Endothelial cell (in vitro differentiated cells): ENCODE measurements at regions not wholly inside any gene's neighbourhood (a gene's known extent, or its start where the extent isn't known, plus 50 kb on each side); places are given as distances from the start of the nearest gene placed in this dataset.

Experiments
- DNase-seq: peaks from one replicate; pipeline ENCODE4 v3.0.0; 2021; ENCODE audit warnings: low spot score
- H3K27ac Mint-ChIP-seq: one replicate; pipeline ENCODE4 v1.8.0; 2021; ENCODE audit warnings: mixed read lengths, inconsistent platforms; ENCODE audit not compliant: unreplicated experiment
- H3K27me3 Mint-ChIP-seq: one replicate; pipeline ENCODE4 v1.8.0; 2021; ENCODE audit warnings: mild to moderate bottlenecking, moderate library complexity, mixed read lengths, inconsistent platforms; ENCODE audit not compliant: unreplicated experiment
- H3K36me3 Mint-ChIP-seq: one replicate; pipeline ENCODE4 v1.8.0; 2021; ENCODE audit warnings: mild to moderate bottlenecking, low read depth, mixed read lengths, inconsistent platforms; ENCODE audit not compliant: unreplicated experiment
- H3K4me1 Mint-ChIP-seq: one replicate; pipeline ENCODE4 v1.8.0; 2021; ENCODE audit warnings: mild to moderate bottlenecking, mixed read lengths, inconsistent platforms; ENCODE audit not compliant: unreplicated experiment
- H3K4me3 Mint-ChIP-seq: one replicate; pipeline ENCODE4 v1.8.0; 2021; ENCODE audit warnings: mild to moderate bottlenecking, mixed read lengths, inconsistent platforms; ENCODE audit not compliant: unreplicated experiment
- H3K9me3 Mint-ChIP-seq: one replicate; pipeline ENCODE4 v1.8.0; 2021; ENCODE audit warnings: mixed read lengths, inconsistent platforms; ENCODE audit not compliant: unreplicated experiment
- TF ChIP-seq, protein P1 (sequence below): fragments of 200-600 bp; sonication (generic); IDR thresholded peaks from one replicate; pipeline ENCODE4 v1.5.0; 2021; ENCODE audit warnings: antibody characterized with exemption; ENCODE audit not compliant: unreplicated experiment

DNA sequence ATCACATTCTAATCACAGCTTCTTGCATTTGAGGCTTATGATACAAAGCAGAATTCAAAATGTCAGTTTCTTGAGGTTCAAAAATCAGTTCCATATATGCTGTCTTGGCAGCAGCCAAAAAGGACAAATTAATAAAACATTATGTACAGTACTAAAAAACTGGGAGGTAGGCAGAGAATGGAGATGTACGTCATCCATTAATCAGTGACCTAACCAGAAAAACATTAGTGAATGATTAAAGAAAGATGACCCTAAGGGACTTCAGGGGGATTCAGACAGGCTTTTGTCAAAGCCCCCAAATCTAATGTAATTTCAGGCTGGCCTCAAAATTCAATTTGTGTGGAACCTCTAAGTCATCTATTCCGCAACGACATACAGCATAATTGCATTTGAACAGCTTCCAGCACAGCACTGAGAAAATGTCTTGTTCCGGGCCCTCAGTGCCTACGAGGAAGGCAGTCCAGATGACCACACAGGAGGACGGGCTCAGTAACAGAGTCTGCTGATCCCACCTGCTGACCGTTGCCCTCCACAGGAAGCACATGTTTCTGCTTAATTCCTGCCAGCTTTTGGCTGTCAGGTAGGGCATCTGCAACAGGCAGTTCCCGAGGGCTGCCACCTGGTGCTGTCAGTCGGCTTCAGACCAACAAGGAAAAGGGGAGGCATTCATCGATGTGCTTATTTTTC, 83.8 kb upstream of the HHIP start:
- Mint-ChIP-seq H3K4me1 (no peaks in the 10 kb centered on the region), H3K4me3 (no peak overlapping the region), H3K36me3 (no peaks in the 10 kb centered on the region), H3K9me3 (no peaks in the 10 kb centered on the region), H3K27me3 (no peaks in the 10 kb centered on the region), H3K27ac (no peak overlapping the region)
- DNase-seq: peak; percentile 26
- TF ChIP-seq, protein P1, sequence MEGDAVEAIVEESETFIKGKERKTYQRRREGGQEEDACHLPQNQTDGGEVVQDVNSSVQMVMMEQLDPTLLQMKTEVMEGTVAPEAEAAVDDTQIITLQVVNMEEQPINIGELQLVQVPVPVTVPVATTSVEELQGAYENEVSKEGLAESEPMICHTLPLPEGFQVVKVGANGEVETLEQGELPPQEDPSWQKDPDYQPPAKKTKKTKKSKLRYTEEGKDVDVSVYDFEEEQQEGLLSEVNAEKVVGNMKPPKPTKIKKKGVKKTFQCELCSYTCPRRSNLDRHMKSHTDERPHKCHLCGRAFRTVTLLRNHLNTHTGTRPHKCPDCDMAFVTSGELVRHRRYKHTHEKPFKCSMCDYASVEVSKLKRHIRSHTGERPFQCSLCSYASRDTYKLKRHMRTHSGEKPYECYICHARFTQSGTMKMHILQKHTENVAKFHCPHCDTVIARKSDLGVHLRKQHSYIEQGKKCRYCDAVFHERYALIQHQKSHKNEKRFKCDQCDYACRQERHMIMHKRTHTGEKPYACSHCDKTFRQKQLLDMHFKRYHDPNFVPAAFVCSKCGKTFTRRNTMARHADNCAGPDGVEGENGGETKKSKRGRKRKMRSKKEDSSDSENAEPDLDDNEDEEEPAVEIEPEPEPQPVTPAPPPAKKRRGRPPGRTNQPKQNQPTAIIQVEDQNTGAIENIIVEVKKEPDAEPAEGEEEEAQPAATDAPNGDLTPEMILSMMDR: no peak

GRCh38 chr4:144564358-144564757, 81.6 kb upstream of the HHIP start:
- peaks cover 1% of the 10 kb centered on the region for H3K27me3 Mint-ChIP-seq
- DNase-seq: no peak
- H3K4me1 Mint-ChIP-seq: no peaks in the 10 kb centered on the region
- H3K4me3 Mint-ChIP-seq: no peak overlapping the region
- H3K36me3 Mint-ChIP-seq: no peaks in the 10 kb centered on the region
- TF ChIP-seq, protein P1: no peak
- no peak overlapping the region for H3K27ac Mint-ChIP-seq
- H3K9me3 Mint-ChIP-seq: no peaks in the 10 kb centered on the region

DNA sequence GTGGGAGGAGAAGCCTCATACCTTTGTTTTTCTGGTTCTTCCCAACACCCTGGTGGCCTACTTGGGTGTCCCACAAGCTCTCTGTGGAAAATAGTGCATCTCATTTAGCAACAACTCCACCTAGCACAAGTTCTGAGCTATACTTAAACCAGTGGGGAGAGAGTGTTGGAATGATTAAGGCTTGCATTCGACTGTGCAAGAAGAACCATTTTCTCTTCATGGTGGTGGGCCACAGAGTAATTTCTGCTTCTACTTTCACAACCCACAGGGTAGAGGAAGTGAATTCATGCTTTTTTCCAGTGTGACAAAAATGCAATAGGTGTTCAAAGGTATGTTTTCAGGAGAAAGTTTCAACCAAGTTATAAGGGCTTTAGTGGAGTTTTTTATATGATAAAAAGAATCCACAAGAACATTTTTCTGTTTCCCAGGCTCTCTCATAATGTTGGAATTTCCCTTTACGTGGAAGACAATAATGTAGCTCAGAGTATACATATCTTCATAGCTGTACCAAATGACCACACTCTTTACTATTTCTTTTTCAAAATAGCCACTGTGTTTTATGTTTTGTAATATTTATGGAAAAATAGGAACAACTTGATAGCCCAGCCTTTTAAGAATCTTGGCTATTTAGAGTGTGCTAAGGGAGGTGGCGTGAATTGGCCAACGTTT, 80.3 kb upstream of the HHIP start:
- Mint-ChIP-seq H3K4me3 (no peak overlapping the region), H3K27me3 (peaks cover 1% of the 10 kb centered on the region), H3K9me3 (no peaks in the 10 kb centered on the region), H3K36me3 (no peaks in the 10 kb centered on the region), H3K27ac (no peak overlapping the region), H3K4me1 (no peaks in the 10 kb centered on the region)
- DNase-seq: no peak
- TF ChIP-seq, protein P1: no peak

DNA sequence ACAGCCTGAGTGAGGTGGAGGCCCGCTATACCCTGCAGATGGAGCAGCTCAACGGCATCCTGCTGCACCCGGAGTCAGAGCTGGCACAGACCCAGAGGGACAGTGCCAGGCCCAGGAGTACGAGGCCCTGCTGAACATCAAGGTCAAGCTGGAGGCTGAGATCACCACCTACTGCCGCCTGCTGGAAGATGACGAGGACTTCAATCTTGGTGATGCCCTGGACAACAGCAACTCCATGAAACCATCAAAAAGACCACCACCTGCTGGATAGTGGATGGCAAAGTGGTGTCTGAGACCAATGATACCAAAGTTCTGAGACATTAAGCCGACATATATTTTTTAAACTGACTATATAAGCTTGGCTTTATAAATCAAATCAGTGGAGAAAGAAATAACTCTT, 73.3 kb upstream of the HHIP start:
- Mint-ChIP-seq H3K36me3 (no peaks in the 10 kb centered on the region), H3K4me1 (no peaks in the 10 kb centered on the region), H3K9me3 (no peaks in the 10 kb centered on the region), H3K27ac (no peak overlapping the region), H3K4me3 (no peak overlapping the region), H3K27me3 (peaks cover 1% of the 10 kb centered on the region)
- peak; percentile 10 for DNase-seq
- TF ChIP-seq, protein P1: peak; percentile 44

DNA sequence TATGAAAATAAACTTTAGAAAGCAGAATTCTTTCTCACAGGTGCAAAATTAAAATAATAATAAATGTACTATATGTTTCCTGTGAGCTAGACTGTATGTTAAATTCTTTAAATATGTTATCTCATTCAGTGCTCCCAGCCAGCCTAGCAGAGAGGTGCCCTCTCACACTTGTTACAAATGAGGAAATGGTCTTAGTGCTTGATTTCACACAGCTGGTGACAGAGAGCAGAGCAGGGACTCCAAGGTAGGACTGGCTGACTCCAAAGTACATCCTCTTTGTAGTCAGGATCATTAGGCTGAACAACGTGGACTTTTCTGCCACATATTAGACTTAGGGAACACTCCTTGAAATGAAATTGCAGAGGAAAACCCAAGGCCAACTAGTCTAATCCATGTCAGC, 72.0 kb upstream of the HHIP start:
- no peaks in the 10 kb centered on the region for H3K36me3 Mint-ChIP-seq
- no peaks in the 10 kb centered on the region for H3K4me1 Mint-ChIP-seq
- TF ChIP-seq, protein P1: no peak
- no peaks in the 10 kb centered on the region for H3K27me3 Mint-ChIP-seq
- no peaks in the 10 kb centered on the region for H3K9me3 Mint-ChIP-seq
- H3K4me3 Mint-ChIP-seq: no peak overlapping the region
- H3K27ac Mint-ChIP-seq: no peak overlapping the region
- no peak for DNase-seq
